HG03196 (cell line): ENCODE measurements at regions not wholly inside any gene's neighbourhood (a gene's known extent, or its start where the extent isn't known, plus 50 kb on each side); places are given as distances from the start of the nearest gene placed in this dataset.
"Not testable (repeated sequence)": the region's sequence is repeated elsewhere in the genome, so short reads cannot be mapped to it uniquely, and the experiment has no call there.

Experiments used
- ATAC-seq: cut with Tn5 transposase; IDR thresholded peaks from one replicate; pipeline ENCODE4 v1.9.1; 2021; ENCODE audit not compliant: unreplicated experiment

DNA sequence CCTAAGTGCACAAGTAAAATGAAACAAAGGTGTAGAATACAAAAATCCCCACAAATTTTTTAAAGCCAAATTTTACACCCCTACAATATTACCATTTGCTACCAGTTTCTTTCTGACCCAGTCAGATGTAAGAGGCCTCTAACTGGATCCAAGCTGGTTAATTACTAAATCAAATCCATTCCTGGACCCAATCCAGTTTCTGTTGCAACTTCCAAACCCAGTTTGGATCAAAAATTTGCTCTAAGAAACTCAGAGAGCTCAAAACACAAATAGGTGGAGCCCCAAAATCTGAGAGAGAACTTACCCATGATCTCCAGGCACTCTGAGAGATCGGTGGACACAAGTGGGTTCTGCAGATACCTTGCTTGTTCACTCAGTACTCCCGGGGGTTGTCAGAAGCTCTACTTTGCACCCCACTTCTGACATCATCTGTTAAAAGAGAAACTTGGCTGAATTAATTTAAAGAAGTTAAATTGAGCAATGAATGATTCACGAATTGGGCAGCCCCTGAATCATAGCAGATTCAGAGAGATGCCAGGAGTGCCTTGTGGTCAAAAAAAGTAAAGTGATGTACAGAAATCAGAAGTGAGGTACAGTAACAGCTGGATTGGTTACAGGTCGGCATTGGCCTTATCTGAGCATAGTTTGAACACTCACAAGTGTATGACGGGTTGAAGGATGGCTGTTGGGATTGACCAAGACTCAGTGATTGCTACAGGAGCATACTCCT lies 448.0 kb downstream of the KCNT2 start:
- no peak for ATAC-seq

DNA sequence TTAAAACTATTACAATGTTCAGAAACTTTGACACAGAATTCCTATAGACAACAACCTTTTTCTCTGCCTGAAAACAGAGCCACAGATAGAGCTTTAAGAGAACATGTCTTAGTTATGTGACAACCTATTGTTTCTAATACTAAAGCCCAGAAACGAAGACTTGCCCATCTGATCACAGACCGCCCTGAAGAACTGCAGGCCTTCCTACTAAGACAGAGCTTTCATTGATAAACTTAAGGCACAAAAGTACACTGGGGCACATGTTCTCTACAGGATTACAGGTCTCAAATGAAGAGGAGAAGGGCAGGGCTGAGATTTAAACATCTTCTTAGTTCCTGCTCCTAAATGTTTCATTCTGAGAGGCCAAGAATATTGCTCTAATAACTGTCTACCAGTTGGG lies 452.7 kb downstream of the KCNT2 start:
- no peak for ATAC-seq

DNA sequence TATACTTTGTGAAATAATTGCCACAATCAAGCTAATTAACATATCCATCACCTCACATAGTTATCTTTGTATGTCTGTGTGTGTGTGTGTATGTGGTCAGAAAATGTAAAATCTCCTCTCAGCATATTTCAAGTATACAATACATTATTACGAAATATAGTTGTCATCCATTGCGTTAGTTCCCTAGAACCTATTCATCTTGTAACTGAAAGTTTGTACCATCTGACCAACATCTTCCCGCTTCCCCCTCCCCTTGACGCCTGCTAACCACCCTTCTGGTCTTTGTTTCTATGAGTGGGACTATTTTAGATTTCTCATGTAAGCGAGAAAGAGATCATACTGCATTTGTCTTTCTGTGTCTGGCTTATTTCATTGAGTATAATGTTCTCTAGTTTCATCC lies 455.3 kb downstream of the KCNT2 start:
- ATAC-seq = no peak

DNA sequence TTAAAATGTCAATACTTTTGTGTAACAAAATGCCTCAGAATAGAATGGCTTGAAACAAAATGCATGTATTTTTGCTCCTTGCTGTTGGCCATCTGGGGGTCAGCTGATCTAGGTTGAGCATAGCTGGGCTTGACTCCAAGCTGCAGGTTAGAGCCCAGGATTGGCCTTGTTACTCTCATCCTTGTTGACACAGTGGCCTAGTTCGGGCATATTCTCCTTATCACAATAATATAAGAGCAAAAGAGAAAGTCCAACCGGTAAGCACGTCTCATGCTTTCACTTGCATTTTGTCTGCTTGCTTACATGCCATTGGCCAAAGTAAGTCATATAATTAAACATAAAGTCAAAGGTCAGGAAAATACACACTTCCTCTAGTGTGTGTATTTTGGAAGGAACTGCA lies 456.2 kb downstream of the KCNT2 start:
- no peak for ATAC-seq

DNA sequence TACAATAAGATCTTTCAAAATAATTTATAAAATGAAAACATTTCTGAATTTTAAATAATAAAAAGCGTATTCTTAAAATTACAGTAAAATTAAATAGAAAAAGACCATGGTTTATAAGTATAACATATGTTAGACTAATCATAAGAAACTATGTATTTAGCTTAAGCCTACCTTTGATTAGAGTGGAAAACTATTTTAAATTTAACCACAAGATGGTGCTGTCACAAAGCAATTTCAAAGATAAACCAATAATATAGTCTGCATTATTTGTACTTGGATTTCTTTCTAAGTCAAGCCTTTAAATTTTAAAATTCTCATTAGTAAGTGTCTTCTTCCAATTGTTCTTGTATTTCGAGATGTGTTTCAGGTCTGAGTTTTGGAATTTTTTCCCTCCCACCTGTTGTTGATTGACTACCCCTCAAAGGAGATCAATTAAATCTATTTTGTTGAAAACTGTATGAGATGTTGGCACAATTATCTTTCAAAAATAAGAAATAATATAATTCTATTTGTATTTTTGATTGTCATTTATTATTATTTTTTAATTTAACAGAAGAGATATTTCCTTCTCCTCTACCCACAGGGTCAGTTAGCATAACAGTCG lies 459.8 kb downstream of the KCNT2 start:
- ATAC-seq = peak; percentile 61

DNA sequence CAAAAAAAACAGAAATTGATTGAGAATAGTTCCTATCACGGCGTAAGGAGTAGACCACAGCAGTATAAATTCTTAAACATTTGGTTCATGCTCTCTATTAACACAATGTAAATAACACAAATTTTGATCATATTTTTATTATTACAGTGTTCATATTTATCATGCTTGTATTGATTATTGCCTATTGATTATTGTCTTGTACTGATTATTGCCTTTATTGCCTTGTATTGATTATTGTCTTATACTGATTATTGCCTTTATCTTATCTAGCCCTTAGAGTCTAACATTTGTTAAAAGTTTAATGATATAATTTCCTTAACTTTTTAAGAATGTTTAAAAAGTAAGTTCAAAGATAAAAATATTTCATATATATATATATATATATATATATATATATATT lies 460.7 kb downstream of the KCNT2 start:
- no peak for ATAC-seq

DNA sequence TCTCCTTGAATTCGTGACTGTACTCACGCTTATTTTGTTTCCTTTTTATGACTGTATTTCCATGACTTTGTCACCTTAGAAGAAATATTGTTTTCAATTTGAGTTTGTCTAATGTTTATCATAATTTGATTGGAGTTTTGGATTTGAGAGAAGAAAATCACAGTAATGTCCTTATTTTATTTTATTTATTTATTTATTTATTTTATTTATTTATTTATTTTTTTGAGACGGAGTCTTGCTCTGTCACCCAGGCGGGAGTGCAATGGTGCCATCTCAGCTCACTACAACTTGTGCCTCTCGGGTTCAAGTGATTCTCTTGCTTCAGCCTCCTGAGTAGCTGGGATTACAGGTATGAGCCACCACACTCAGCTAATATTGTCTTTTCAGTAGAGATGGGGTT lies 463.1 kb downstream of the KCNT2 start:
- not testable (repeated sequence) for ATAC-seq

DNA sequence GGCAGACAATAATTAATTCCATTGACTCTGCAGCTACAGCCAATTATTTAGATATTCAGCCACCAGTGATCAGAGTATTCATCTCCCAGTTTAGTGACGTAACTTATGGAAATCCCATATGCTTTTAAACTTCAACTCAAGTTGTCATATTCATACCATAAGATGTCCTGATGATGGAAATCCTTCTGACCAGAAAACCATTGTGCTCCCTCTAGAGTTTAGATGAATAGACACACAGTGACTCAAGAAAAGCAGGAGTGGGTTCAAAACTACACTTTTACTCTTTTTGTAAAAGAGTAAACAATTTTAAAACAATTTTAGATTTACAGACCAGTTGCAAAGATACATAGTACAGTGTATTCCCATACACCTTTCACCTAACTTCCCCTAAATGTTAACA lies 463.7 kb downstream of the KCNT2 start:
- no peak for ATAC-seq

DNA sequence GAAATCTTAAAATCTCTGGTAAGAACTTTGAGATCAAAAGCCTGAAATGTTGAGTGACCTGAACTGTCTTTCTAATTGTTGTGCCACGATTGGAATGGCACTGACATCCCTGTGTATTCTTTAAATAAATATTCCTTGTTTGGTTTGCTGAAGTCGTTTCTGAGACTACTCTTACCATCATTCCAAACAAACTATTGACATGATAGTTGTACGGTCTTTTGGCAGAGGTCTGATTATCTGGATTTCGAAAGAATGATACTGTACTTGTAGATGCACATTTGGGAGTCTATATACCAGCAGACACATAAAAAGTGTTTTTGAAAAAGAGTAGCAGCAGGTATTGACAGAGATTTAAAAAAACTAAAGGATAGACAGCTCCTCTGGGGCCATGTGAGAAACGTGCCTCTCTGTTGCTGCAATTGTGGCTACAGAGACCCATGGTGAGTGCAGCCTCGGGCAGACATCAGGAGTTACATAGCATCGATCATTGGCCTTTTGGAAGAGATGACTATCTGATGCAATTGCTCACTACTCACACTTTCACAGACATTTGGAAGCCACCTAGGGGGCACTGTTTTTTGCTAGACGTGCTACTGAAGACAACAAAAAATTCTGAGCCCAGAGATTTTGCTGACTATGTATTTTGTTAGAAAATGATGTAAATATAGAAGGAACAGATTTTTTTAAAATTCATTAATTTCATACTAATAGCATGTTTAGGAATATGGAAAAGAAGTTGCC lies 464.5 kb downstream of the KCNT2 start:
- no peak for ATAC-seq

DNA sequence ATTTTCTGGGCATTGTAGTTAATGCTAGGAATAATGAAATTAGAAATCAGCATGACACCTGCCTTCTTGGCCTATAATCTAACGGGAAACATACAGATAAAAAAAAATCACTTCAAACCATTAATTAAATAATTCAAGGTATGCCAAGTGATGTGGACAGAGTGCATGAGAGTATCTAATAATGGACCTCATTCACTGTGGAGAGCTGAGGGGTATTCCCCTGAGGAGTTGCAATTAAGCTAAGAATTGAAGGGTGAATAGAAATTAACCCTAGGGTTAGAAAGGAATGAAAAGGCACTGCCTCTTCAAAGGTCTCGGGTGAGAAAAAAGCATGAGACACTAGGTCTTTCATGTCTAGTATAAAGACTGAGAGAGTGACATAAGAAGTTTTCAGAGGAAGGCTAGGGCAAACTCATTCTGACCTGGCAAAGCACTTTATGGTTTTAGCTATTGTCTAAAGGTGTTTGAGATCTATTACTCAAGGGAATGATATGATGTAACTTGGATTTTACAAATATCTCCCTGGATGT lies 466.1 kb downstream of the KCNT2 start:
- ATAC-seq = no peak

DNA sequence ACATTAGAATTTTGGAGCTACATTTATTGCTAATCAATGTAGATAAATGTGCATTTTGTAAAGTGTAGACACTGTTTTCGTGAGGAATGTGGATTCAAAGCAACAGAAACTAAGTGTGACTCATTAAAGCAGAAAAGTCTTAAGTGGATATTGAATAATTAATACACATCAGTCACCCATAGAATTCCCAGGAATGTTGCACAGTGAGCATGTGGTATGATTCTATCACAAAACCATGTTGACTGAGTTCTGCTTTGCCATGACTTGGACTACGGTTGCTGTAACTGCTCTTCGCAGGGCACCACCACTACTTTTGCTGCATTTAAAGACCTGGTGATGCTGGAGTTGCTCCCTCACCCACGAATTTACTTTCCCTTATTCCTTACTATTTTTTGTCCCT lies 471.8 kb downstream of the KCNT2 start:
- ATAC-seq = no peak

DNA sequence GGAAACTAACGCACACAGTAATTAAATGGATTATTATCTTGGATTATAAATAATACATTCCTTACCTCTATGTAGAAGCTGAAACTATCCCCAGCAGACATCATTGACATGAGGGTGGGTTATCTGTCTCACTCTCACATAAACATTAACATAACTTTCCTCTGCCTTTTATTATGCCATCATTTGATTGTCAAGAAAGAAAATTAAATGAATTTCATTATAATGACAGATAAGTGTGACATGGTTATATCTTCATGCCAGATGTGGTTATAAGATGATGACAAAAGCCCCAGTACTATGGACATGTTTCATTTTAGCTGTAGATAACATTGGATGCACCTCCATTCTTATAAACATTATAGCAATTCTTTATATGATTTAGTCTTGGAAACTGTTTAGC lies 476.5 kb downstream of the KCNT2 start:
- ATAC-seq = no peak

DNA sequence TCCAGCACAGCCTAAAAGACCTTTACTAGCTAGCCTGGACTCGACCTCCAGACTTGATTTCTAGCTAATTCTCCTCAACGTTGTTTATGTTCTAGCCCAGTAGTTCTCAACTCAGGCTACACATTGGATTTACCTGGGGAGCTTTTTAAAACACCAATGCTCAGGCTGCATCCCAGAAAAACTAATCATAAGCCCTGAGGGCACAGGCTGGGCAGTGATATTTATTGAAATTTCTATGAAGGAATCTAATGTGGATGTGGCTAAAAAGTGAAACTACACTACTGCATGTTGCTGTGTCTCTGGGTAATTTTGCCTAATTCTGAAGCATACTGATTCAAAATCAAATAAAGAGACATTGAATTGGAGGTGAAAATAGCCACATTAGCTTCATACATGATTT lies 479.4 kb downstream of the KCNT2 start:
- no peak for ATAC-seq

DNA sequence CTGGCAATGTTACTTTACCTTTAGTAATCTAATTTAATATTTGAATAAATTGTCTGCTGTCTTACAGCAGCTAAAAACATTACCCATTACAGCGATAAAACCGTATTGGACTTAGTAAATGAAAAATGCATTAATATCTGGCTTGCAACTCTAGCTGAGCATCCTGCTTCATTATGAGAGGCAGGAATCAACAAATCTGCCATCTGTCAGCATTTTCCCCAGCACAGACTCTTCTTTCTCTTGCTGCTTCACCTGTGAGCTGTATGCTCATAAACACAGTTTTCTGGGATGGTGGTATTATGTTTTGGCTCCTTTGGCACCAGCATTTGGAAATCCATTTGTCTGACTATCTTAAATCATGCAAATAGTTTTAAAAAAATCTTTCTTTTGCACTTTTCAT lies 487.1 kb downstream of the KCNT2 start:
- ATAC-seq = no peak

DNA sequence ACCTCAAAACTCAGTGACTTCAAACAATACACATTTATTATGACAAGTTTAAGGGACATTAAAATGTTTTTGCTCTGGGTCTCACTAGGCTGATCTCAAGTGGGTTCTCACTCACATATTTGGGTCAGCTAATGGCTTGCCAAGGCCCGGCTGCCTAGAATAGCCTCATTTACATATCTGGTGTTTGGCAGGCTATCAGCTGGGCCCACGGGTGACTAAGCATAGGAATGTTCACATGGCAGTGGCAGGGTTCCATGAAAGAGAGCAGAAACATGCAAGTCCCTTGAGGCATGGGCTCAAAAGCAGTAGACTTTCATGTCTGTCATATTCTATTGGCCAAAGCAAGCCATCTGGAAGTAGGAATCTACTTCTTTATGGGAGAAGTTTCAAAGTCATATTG lies 492.6 kb downstream of the KCNT2 start:
- no peak for ATAC-seq

DNA sequence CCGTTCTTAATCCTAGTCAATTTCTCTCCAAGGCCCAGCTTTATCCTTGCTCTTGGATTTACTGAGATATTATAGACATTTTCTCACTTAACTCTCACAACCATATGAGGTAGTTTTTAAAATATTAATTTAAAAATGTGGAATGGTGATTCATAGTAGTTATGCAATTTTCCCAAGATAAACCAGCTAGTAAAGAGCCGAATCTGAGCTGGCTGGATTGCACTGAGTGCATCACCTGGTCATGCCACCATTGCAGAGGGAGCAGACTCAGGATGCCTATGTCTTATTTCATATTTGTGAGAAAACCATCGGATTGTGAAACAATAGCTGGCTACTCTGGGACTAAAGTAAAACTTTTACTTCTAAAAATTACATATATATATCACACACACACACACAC lies 494.0 kb downstream of the KCNT2 start:
- no peak for ATAC-seq

DNA sequence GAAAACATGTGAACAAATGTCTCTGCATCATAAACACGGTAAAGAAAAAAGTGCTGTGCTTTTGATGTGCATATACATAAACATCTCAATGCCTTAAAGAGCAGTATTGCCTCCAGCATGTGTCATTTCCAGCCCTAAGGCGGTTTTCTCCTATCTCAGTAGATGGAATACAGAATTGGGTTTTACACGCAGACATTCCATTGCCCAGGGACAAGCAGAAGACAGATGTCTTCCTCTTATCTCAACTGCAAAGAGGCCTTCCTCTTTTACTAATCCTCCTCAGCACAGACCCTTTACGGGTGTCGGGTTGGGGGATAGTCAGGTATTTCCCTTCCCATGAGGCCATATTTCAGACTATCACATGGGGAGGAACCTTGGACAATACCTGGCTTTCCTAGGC lies 499.2 kb downstream of the KCNT2 start:
- not testable (repeated sequence) for ATAC-seq

DNA sequence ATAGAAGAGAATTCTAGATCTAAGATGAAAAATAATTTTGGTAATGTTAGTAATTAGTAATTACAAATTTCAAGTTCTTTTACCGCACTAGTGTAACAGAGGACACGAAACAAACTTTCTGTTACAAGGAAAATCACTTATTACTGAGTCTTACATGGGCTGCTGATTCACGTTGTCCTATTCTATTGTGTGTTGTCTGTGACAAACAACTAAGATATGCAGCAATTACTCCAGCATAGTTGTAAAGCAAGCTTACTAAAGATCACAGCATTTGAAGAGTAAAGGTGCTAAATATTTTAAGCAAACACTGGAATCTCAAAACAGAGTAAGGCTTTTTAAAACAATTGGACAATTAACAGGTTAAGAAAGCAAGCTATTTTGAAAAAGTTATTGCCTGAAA lies 502.3 kb downstream of the KCNT2 start:
- ATAC-seq = no peak

DNA sequence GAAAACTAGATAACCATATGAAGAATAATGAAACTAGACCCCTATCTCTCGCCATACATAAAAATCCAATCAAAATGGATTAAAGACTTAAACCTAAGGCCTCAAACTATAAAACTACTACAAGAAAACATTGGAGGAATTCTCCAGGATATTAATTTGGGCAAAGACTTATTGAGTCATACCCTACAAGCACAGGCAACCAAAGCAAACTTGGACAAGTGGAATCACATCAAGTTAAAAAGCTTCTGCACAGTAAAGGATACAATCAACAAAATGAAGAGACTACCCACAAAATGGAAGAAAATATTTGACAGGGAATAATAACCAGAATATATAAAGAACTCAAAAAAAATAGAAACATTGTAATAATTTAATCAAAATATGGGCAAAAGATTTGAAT lies 505.4 kb downstream of the KCNT2 start:
- no peak for ATAC-seq

DNA sequence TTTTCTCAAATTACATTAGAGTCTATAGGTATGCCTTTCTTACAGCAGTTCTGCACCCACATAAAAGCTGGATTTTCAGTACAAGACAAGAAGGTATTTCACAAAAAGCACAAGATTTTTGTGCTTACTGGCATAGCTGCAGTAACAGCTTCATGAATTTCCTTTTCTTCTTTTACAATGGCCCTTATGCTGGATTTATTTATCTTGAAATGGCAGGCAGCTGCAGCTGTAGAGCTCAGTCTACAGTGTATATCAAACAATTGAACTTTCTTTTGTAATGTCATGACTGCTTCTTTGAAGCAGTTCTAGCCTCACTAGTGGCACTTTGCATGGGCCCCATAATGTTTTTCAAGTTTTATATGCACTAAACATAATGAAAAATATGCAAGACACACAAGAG lies 510.2 kb downstream of the KCNT2 start:
- no peak for ATAC-seq

DNA sequence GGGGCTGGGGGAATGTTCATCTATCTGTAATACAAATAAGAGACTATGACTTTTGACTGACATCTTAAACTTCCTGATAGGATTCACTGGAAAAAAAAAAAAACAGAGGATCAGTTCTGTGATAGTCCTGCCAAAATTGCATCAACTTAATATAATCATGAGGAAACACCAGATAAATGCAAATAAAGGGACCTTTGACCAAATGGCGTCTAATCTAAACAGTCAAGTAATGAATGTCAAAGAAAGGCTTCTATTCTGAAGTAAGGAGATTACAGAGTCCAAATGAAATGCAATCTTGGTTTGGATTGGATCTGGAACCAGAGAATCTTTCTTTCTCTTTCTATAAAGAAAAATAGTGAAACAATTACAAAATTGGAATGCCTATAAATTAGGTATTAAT lies 513.4 kb downstream of the KCNT2 start:
- ATAC-seq = no peak
